Neuron (in vitro differentiated cells): ENCODE measurements at regions not wholly inside any gene's neighbourhood (a gene's known extent, or its start where the extent isn't known, plus 50 kb on each side); places are given as distances from the start of the nearest gene placed in this dataset.

Source experiments
- H2AFZ ChIP-seq: one replicate; pipeline ENCODE4 v1.6.1; 2013; ENCODE audit warnings: low read depth, mild to moderate bottlenecking, inconsistent platforms, low read length, moderate library complexity
- H3K27me3 ChIP-seq: one replicate; pipeline ENCODE4 v1.6.1; 2013; ENCODE audit warnings: low read length; ENCODE audit not compliant: insufficient read depth
- H3K36me3 ChIP-seq: one replicate; pipeline ENCODE4 v1.6.1; 2013; ENCODE audit warnings: low read length; ENCODE audit not compliant: insufficient read depth
- H3K4me1 ChIP-seq: one replicate; pipeline ENCODE4 v1.6.1; 2013; ENCODE audit warnings: low read length; ENCODE audit not compliant: insufficient read depth
- H3K4me3 ChIP-seq: 2 replicates; pipeline ENCODE4 v1.5.1; 2013; ENCODE audit warnings: mild to moderate bottlenecking, low read length, moderate library complexity
- H3K9me3 ChIP-seq: one replicate; pipeline ENCODE4 v1.6.1; 2013; ENCODE audit warnings: low read length

DNA sequence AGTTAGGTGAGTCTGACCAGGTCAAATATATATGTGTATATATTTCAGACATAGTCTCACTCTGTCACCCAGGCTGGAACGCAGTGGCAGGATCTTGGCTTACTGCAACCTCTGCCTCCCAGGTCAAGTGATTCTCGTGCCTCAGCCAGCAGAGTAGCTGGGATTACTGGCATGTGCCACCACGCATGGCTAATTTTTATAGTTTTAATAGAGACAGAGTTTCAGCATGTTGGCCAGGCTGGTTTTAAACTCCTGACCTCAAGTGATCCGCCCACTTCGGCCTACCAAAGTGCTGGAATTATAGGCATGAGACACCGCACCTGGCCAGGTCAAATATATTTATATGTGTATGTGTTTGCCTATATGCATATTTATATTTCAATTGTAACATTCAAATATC lies 581.5 kb upstream of the B3GALT2 start:
- Histone ChIP-seq H3K36me3 (no peaks in the 10 kb centered on the region), H3K9me3 (no peaks in the 10 kb centered on the region), H3K4me3 (no peak overlapping the region), H2AFZ (no peak overlapping the region), H3K27me3 (no peaks in the 10 kb centered on the region), H3K4me1 (peaks cover 2% of the 10 kb centered on the region)

DNA sequence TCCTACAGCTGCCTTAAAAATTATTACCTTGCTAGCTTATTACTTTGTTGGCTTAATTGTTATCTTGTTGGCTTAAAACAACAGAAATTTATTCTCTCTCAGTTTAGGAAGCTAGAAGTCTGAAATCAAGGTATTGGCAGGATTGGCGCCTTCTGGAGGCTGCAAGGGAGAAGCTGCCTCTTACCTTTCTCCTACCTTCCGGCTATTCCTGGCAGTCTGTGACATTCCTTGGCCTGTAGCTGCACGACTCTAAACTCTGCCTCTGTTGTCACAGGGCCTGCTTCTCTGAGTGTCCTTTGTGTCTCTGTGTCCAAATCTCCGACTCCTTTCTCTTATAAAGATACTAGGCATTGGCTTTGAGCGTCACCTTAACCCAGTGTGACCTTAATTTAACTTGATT lies 579.9 kb upstream of the B3GALT2 start:
- no peaks in the 10 kb centered on the region for H3K27me3 ChIP-seq
- peaks cover 3% of the 10 kb centered on the region for H3K4me1 ChIP-seq
- H2AFZ ChIP-seq = no peak overlapping the region
- H3K4me3 ChIP-seq = no peak overlapping the region
- no peaks in the 10 kb centered on the region for H3K36me3 ChIP-seq
- H3K9me3 ChIP-seq = no peaks in the 10 kb centered on the region

DNA sequence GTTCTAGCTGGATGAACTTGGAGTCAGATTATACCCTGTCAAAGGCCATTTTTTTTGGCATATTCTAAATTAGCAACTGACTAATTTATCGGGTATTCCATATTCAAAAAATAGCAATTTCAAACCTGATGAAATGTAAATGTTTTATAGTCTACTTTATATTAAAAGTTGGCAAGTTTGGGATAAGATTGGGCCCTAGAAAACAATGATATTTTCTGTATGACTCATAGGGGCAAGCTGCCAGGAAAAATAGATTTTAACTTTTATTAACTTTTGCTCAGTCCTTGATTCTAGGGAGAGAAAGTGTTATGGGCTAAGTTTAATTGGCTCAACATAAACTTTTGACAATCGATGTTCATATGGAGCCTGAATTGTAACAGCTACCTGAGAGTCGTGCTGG lies 576.9 kb upstream of the B3GALT2 start:
- no peaks in the 10 kb centered on the region for H3K36me3 ChIP-seq
- no peaks in the 10 kb centered on the region for H3K9me3 ChIP-seq
- peaks cover 3% of the 10 kb centered on the region for H3K4me1 ChIP-seq
- H2AFZ ChIP-seq = no peak overlapping the region
- H3K27me3 ChIP-seq = no peaks in the 10 kb centered on the region
- H3K4me3 ChIP-seq = no peak overlapping the region

DNA sequence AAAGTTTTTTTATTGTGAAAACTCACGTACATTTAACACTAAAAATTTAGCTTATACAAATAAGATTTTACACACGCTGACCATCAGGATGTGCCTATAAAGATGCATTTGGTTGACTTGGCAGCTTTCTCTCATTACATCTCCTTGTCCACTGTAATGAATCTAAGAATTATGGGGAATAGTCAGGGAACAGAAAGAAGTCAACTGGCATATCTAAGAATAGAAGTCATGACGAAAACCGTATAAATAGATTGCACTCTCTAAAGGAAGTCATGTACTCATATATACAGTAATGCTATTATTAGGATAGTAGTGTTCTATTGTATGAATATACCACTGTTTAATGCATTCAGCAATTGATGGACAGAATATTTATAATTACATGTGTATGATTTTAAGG lies 575.8 kb upstream of the B3GALT2 start:
- peaks cover 3% of the 10 kb centered on the region for H3K4me1 ChIP-seq
- no peak overlapping the region for H2AFZ ChIP-seq
- H3K9me3 ChIP-seq = no peaks in the 10 kb centered on the region
- H3K36me3 ChIP-seq = no peaks in the 10 kb centered on the region
- no peak overlapping the region for H3K4me3 ChIP-seq
- no peaks in the 10 kb centered on the region for H3K27me3 ChIP-seq

DNA sequence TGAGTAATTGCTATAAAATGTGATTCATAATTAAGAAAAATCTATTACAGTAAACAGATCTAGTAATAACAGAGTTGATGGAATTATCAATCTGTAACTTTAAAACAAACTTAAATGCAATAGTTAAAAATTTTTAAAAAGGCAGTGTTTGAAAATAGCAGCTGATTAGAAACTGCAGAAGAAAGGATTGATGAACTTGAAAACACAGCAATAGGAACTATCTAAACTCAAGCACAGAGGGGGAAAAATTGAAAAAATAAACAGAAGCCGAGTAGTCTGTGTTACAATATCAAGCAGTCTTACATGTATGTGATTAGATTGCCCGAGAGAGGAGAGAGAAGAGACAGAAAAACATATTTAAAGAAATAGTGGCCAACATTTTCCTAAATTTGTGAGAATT lies 569.0 kb upstream of the B3GALT2 start:
- no peaks in the 10 kb centered on the region for H3K27me3 ChIP-seq
- no peaks in the 10 kb centered on the region for H3K36me3 ChIP-seq
- no peaks in the 10 kb centered on the region for H3K4me1 ChIP-seq
- no peak overlapping the region for H3K4me3 ChIP-seq
- H2AFZ ChIP-seq = no peak overlapping the region
- no peaks in the 10 kb centered on the region for H3K9me3 ChIP-seq

DNA sequence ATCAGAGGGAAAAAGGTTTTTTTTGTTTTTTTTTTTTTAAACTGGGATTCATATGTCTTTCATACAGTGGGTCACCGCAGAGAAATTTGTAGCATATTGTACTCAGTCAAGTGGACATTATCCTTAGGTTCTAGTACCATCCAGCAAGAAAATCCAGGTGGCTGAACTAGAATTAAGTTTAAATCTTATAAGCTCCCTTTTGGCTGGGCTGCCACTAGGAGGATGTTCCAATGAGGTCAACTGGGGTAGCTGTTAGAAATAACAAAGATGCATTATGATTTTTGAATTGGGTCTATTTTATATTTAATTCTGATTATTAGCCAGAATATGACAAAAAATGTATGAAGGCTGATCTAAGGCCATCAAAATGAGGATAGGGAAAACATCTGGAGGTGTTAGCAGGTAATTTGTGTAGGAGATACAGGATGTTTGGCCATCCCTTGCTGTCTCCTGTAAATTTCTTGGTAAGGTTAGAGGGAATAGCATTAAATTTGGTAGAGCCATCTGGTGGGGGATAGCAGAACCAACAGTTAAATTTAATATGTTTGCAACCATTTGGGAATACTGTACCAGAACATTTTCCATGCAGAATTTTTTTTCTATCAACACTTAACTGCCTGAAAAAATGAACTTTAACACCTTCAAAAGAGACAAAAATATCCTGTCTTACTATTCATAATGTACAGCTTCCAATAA lies 568.5 kb upstream of the B3GALT2 start:
- no peaks in the 10 kb centered on the region for H3K4me1 ChIP-seq
- H3K9me3 ChIP-seq = no peaks in the 10 kb centered on the region
- no peak overlapping the region for H3K4me3 ChIP-seq
- H3K36me3 ChIP-seq = no peaks in the 10 kb centered on the region
- no peak overlapping the region for H2AFZ ChIP-seq
- no peaks in the 10 kb centered on the region for H3K27me3 ChIP-seq

DNA sequence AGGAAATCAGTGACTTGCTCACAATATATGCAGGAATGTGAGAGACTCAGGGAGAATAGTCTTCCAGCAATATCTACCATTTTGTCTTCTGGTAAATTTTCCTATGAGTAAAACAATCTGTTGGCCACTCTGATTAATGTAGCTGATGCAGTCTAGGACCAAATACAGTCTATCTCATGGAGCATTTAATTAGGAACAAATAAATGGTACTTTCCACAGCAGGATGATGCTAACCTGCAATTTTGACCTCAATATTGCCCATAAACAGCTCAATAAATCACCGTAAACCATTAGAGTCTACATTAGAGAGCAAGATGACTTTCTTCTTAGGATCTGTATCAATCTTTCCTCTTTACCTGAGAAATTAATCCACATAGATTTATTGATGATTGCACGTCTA lies 567.7 kb upstream of the B3GALT2 start:
- Histone ChIP-seq H3K4me3 (no peak overlapping the region), H3K9me3 (no peaks in the 10 kb centered on the region), H3K4me1 (no peaks in the 10 kb centered on the region), H3K36me3 (no peaks in the 10 kb centered on the region), H3K27me3 (no peaks in the 10 kb centered on the region), H2AFZ (no peak overlapping the region)

DNA sequence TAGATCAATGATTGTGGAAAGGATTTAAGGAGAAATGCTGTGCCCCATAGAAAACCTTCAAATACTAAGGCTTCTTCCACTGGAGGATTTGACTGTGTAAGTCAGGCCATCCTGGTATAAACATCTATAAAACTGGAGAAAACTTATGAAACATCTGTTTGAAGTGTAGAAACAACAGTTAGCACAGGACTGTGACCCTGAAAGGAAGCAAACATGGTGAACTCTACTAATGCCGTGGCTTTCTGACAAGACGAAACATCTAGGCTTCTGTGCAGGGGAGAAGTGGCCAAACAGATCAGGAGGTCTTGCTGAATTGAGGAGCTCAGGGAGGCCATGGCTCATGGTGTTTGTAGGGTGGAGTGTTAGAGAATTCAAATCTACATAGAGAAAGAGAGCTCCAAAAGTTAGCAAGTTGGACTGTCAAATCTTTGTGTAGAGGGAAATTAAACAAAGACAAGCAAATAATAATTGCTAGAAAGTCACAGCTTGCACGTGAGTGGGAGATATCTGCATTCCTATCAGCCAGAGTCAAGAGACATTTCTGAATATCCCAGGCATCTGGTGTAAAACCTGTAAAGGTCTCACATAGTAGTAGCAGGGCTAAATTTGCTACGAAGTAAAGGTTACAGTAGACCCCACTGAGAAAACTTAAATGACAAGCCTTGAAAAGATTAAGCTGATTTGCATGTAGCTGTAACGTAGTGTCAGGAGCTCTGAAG lies 566.8 kb upstream of the B3GALT2 start:
- Histone ChIP-seq H3K4me3 (no peak overlapping the region), H3K4me1 (no peaks in the 10 kb centered on the region), H3K27me3 (no peaks in the 10 kb centered on the region), H2AFZ (no peak overlapping the region), H3K36me3 (no peaks in the 10 kb centered on the region), H3K9me3 (no peaks in the 10 kb centered on the region)

DNA sequence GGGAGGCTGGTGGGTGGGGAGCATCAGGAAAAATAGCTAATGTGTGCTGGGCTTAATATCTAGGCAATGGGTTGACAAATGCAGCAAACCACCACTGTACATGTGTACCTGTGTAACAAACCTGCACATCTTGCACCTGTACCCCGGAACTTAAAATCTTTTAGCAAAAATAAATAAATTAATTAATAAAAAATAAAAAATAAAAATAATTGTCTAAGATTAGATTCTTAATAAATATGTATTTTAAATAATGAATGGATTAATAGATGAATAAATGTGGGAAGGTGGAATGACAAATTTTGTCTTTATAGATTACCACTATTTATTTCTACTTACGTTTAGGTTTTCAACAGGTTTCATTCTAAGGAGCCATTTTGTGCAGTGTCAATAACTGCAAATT lies 563.5 kb upstream of the B3GALT2 start:
- Histone ChIP-seq H3K36me3 (no peaks in the 10 kb centered on the region), H3K27me3 (no peaks in the 10 kb centered on the region), H3K4me3 (no peak overlapping the region), H3K9me3 (no peaks in the 10 kb centered on the region), H3K4me1 (no peaks in the 10 kb centered on the region), H2AFZ (no peak overlapping the region)

DNA sequence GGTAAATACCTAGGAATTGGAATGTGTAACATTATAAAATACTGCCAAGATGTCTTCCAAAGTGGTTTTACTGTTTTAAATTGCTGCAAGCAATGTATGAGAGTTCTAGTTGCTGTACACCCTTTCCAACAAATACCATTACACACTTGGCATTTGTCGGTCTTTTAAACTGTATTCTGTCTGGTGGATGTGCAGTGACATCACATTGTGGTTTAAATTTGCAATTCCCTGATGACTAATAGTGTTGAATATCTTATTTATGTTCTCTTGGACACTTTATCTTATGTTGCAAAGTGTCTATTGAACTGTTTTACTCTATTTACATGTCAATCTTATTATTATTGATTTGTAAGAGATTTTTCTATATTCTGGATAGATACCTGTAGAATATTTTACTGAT lies 561.2 kb upstream of the B3GALT2 start:
- Histone ChIP-seq H2AFZ (no peak overlapping the region), H3K27me3 (no peaks in the 10 kb centered on the region), H3K4me3 (no peak overlapping the region), H3K36me3 (no peaks in the 10 kb centered on the region), H3K4me1 (no peaks in the 10 kb centered on the region), H3K9me3 (no peaks in the 10 kb centered on the region)

DNA sequence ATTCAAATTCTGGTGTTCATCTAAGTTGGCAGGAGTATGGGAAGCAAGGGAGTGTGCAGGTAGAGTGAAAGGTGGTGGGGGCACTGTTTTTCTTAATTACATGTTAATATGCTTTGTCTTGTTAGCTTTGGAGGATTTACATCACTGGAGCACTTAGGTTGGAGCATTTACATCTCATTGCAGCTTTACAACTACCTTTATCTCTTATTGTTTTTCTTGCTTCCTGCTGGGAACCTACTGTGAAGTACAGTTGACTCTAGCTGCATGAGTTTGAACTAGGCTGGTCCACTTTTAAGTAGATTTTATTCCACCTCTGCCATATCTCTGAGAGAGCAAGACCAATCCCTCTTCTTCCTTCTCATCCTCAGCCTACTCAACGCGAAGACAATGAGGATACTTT lies 554.8 kb upstream of the B3GALT2 start:
- Histone ChIP-seq H2AFZ (no peak overlapping the region), H3K4me1 (no peaks in the 10 kb centered on the region), H3K36me3 (no peaks in the 10 kb centered on the region), H3K4me3 (no peak overlapping the region), H3K9me3 (no peaks in the 10 kb centered on the region), H3K27me3 (no peaks in the 10 kb centered on the region)

DNA sequence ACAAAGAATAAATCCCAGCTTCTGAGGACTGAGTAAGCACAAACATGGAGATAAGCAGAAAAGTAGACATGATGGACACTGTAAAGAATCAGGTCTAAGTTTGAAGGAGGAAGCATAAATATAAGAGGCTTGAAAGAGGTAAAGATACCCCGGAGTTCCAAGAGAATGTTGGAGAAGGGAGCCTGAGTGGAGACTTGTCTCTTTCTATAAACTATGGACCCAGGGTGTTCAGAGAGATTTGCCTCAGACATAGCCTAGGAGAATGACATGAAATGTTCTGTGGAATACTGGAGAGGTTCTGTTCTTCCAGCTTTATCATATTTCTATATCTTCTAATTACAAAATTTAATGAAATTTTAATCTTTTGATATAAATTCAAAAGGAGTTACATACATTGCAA lies 554.3 kb upstream of the B3GALT2 start:
- Histone ChIP-seq H3K27me3 (no peaks in the 10 kb centered on the region), H2AFZ (peak overlapping the region; percentile 68), H3K4me3 (no peak overlapping the region), H3K36me3 (no peaks in the 10 kb centered on the region), H3K4me1 (no peaks in the 10 kb centered on the region), H3K9me3 (no peaks in the 10 kb centered on the region)

DNA sequence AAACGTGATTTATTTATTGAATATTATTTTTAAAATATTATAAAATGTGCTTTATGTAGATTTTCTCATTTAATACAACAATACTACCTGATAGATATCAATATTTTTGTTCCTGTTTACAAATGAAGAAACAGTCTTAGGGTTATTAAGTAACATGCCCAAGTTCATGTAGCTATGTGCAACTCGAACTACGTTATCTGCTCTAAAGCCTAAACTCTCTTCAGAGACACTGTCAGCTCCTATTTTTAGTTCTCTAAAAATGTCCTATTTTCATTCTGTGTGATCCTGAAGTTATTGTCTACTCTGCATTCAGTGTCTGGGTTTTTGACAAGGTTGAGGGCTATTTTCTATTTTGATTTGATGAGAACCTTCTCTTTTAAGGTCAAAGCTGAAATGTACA lies 550.1 kb upstream of the B3GALT2 start:
- no peak overlapping the region for H3K4me3 ChIP-seq
- no peak overlapping the region for H2AFZ ChIP-seq
- no peaks in the 10 kb centered on the region for H3K27me3 ChIP-seq
- no peaks in the 10 kb centered on the region for H3K9me3 ChIP-seq
- H3K36me3 ChIP-seq = no peaks in the 10 kb centered on the region
- no peaks in the 10 kb centered on the region for H3K4me1 ChIP-seq

DNA sequence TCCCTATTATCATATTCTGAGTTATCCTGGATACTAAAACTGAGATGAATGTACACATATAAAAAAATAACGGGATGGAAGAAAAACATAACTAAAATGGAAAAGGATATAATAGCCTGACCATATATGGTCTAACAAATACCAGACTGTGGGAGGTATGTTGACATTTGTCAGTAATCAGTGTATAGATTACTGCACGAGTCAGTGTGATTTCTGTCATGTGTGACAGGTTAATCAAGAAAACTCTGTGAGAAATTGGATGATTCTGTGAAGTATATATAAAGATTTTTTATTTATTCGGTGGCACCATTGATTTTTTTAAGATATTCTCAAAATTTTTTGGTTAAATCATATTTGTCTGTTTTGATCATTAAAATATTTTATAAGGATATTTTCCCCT lies 547.3 kb upstream of the B3GALT2 start:
- Histone ChIP-seq H3K36me3 (no peaks in the 10 kb centered on the region), H3K4me3 (no peak overlapping the region)

More for the DNA sequence above, 547.3 kb upstream of the B3GALT2 start:
- Histone ChIP-seq H3K4me1 (no peaks in the 10 kb centered on the region), H3K27me3 (no peaks in the 10 kb centered on the region), H3K9me3 (no peaks in the 10 kb centered on the region), H2AFZ (no peak overlapping the region)
